Liver (tissue), 8 donors: ENCODE measurements at regions not wholly inside any gene's neighbourhood (a gene's known extent, or its start where the extent isn't known, plus 50 kb on each side); places are given as distances from the start of the nearest gene placed in this dataset.

Experiments used
- DNase-seq: peaks from one replicate; pipeline ENCODE4 v3.0.0-alpha.2; 2017; ENCODE audit warnings: low spot score
- H3K27ac ChIP-seq, 2 donors: one replicate each; pipeline ENCODE4 v1.7.0; 2013; ENCODE audit warnings: inconsistent platforms in 2 of 2, low read length in 2 of 2, control low read depth in 1 of 2, low read depth in 1 of 2, mild to moderate bottlenecking in 1 of 2
- H3K27me3 ChIP-seq, 4 donors: one replicate each; pipeline versions ENCODE4 v1.6.1 to v1.7.0; 2013; ENCODE audit warnings: low read length in 3 of 4, inconsistent platforms in 1 of 4, mild to moderate bottlenecking in 1 of 4, moderate library complexity in 1 of 4; ENCODE audit not compliant: control insufficient read depth in 4 of 4, insufficient read depth in 4 of 4
- H3K36me3 ChIP-seq, 4 donors: one replicate each; pipeline versions ENCODE4 v1.6.1 to v1.7.0; 2013; ENCODE audit warnings: low read length in 3 of 4, mild to moderate bottlenecking in 3 of 4, low read depth in 1 of 4, moderate library complexity in 1 of 4; ENCODE audit not compliant: control insufficient read depth in 4 of 4, insufficient read depth in 3 of 4
- H3K4me1 ChIP-seq, 4 donors: one replicate each; pipeline versions ENCODE4 v1.6.1 to v1.7.0; 2013; ENCODE audit warnings: low read length in 3 of 4, mild to moderate bottlenecking in 3 of 4, moderate library complexity in 1 of 4; ENCODE audit not compliant: control insufficient read depth in 4 of 4, insufficient read depth in 4 of 4
- H3K4me3 ChIP-seq, 3 donors: one replicate each; pipeline versions ENCODE4 v1.6.1 to v1.7.0; 2013; ENCODE audit warnings: low read length in 3 of 3, control low read depth in 1 of 3, low read depth in 1 of 3, mild to moderate bottlenecking in 1 of 3
- H3K9ac ChIP-seq, 2 donors: one replicate each; pipeline ENCODE4 v1.7.0; 2013; ENCODE audit warnings: low read length in 2 of 2, mild to moderate bottlenecking in 2 of 2, moderate library complexity in 2 of 2, control low read depth in 1 of 2, low read depth in 1 of 2
- H3K9me3 ChIP-seq, 4 donors: one replicate each; pipeline versions ENCODE4 v1.6.1 to v1.7.0; 2013; ENCODE audit warnings: low read length in 3 of 4; ENCODE audit not compliant: control insufficient read depth in 4 of 4
- EGR1 ChIP-seq, 2 donors: IDR thresholded peaks; 2 replicates each; pipeline ENCODE4 v1.6.1; 2016 to 2018; ENCODE audit warnings: antibody characterized with exemption in 2 of 2, low read depth in 2 of 2
- FOXA1 ChIP-seq: IDR thresholded peaks from 2 replicates; pipeline ENCODE4 v1.6.1; 2016; ENCODE audit warnings: antibody characterized with exemption
- FOXA2 ChIP-seq: IDR thresholded peaks from 2 replicates; pipeline ENCODE4 v1.6.1; 2016; ENCODE audit warnings: antibody characterized with exemption
- GABPA ChIP-seq, 2 donors: IDR thresholded peaks in 1 of 2; conservative IDR thresholded peaks in 1 of 2; 2 replicates each; pipeline ENCODE4 v1.6.1; 2016; ENCODE audit warnings: antibody characterized with exemption in 2 of 2, mild to moderate bottlenecking in 1 of 2, moderate library complexity in 1 of 2
- HNF4A ChIP-seq, 2 donors: conservative IDR thresholded peaks; 2 replicates each; pipeline ENCODE4 v1.6.1; 2016; ENCODE audit warnings: antibody characterized with exemption in 2 of 2, mild to moderate bottlenecking in 2 of 2
- HNF4G ChIP-seq: IDR thresholded peaks from 2 replicates; pipeline ENCODE4 v1.6.1; 2016; ENCODE audit warnings: antibody characterized with exemption
- JUND ChIP-seq, 2 donors: IDR thresholded peaks; 2 replicates each; pipeline ENCODE4 v1.6.1; 2016; ENCODE audit warnings: antibody characterized with exemption in 2 of 2
- NR2F2 ChIP-seq: IDR thresholded peaks from 2 replicates; pipeline ENCODE4 v1.6.1; 2016; ENCODE audit warnings: antibody characterized with exemption
- RAD21 ChIP-seq, 2 donors: IDR thresholded peaks; 2 replicates each; pipeline ENCODE4 v1.6.1; 2016; ENCODE audit warnings: antibody characterized with exemption in 2 of 2, mild to moderate bottlenecking in 2 of 2
- RXRA ChIP-seq, 2 donors: IDR thresholded peaks; 2 replicates each; pipeline ENCODE4 v1.6.1; 2017 to 2018; ENCODE audit warnings: antibody characterized with exemption in 2 of 2, mild to moderate bottlenecking in 1 of 2
- SP1 ChIP-seq: IDR thresholded peaks from 2 replicates; pipeline ENCODE4 v1.6.1; 2018; ENCODE audit warnings: antibody characterized with exemption, mild to moderate bottlenecking
- TAF1 ChIP-seq: conservative IDR thresholded peaks from 2 replicates; pipeline ENCODE4 v1.6.1; 2016; ENCODE audit warnings: antibody characterized with exemption, mild to moderate bottlenecking
- YY1 ChIP-seq: IDR thresholded peaks from 2 replicates; pipeline ENCODE4 v1.6.1; 2016; ENCODE audit warnings: antibody characterized with exemption, mild to moderate bottlenecking
- ZBTB33 ChIP-seq: IDR thresholded peaks from 2 replicates; pipeline ENCODE4 v1.6.1; 2016; ENCODE audit warnings: antibody characterized with exemption
- WGBS: extraction: QIAGEN DNeasy Blood & Tissue Kit; methylation state at CpG from one replicate; pipeline ENCODE4 v1.1.7; 2013; 5-methylcytosine and 5-hydroxymethylcytosine counted together
- TF ChIP-seq, protein P1 (sequence below): IDR thresholded peaks from 2 replicates; pipeline ENCODE4 v1.6.1; 2016; ENCODE audit warnings: antibody characterized with exemption, mild to moderate bottlenecking
- TF ChIP-seq, protein P2 (sequence below): IDR thresholded peaks from 2 replicates; pipeline ENCODE4 v1.6.1; 2016; ENCODE audit warnings: antibody characterized with exemption
- TF ChIP-seq, protein P3 (sequence below): fragments of 150-350 bp; IDR thresholded peaks from 2 replicates; pipeline ENCODE4 v1.5.1; 2017; ENCODE audit warnings: improper control_type of control experiment, low read depth, low read length; ENCODE audit not compliant: missing input control
- TF ChIP-seq, protein P4 (sequence below): IDR thresholded peaks from 2 replicates; pipeline ENCODE4 v1.6.1; 2016; ENCODE audit warnings: antibody characterized with exemption
- donor health status: healthy.
- donor health status: healthy.
- donor health status: healthy.
- donor health status: healthy.
- donor health status: healthy.

DNA sequence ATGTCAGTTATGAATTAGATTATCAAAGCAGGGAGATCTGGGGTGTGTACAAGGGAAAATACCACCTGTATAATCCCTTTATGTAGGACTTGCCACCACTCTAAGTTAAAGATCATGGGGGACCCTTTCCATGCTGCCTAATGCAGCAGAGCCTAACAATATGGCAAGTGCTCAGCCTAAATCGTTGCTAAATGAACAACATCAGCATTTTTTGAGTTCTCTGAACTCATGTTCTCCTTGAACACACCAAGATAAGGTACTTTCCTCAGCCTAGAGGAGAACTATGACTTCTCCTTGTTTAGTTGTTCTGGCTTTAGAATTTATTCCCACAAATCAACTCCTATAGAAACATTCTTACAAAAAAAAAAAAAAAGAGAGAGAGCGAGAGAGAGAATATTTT, 177.0 kb downstream of the DUSP10 start:
- H3K27ac ChIP-seq, result no peak overlapping the region
- TF ChIP-seq YY1, result no peak
- TF ChIP-seq ZBTB33, result no peak
- TF ChIP-seq RXRA (IDR thresholded peaks at IDR 0.05), result no peak
- TF ChIP-seq, protein P1, sequence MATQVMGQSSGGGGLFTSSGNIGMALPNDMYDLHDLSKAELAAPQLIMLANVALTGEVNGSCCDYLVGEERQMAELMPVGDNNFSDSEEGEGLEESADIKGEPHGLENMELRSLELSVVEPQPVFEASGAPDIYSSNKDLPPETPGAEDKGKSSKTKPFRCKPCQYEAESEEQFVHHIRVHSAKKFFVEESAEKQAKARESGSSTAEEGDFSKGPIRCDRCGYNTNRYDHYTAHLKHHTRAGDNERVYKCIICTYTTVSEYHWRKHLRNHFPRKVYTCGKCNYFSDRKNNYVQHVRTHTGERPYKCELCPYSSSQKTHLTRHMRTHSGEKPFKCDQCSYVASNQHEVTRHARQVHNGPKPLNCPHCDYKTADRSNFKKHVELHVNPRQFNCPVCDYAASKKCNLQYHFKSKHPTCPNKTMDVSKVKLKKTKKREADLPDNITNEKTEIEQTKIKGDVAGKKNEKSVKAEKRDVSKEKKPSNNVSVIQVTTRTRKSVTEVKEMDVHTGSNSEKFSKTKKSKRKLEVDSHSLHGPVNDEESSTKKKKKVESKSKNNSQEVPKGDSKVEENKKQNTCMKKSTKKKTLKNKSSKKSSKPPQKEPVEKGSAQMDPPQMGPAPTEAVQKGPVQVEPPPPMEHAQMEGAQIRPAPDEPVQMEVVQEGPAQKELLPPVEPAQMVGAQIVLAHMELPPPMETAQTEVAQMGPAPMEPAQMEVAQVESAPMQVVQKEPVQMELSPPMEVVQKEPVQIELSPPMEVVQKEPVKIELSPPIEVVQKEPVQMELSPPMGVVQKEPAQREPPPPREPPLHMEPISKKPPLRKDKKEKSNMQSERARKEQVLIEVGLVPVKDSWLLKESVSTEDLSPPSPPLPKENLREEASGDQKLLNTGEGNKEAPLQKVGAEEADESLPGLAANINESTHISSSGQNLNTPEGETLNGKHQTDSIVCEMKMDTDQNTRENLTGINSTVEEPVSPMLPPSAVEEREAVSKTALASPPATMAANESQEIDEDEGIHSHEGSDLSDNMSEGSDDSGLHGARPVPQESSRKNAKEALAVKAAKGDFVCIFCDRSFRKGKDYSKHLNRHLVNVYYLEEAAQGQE, result no peak
- TF ChIP-seq HNF4G, result no peak
- no peak for TF ChIP-seq FOXA1
- no peak for TF ChIP-seq SP1
- H3K4me1 ChIP-seq, result peaks cover 6 to 29% (median 14%) of the 10 kb centered on the region in 4 donors
- H3K36me3 ChIP-seq, result no peaks in the 10 kb centered on the region
- 60% methylated on average over 2 of the region's 2 CpGs for WGBS
- no peaks in the 10 kb centered on the region for H3K9me3 ChIP-seq
- no peak for DNase-seq
- no peak overlapping the region for H3K4me3 ChIP-seq
- H3K9ac ChIP-seq, result no peak overlapping the region
- H3K27me3 ChIP-seq, result no peaks in the 10 kb centered on the region

DNA sequence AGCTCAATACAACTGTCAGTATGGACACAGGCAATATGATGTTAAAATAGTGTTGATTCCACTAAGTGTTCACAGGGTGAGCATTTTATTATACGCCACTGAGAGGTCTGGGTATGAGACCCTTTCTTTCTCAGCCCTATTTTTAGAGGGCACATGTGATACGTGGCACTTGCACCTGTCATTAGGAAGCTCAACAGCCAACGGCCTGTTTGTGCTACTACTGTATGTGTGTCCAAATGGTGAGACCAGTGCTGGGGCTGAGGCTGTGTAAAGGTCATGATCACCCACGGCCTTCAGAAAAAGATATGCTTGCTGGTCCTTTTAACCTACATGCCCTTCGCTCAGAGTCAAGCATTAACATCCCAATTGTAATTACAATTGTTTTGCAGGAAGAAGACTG, 176.2 kb downstream of the DUSP10 start:
- no peak for TF ChIP-seq HNF4G
- no peak for TF ChIP-seq TAF1
- peak in 1 of 2 donors; percentile 17 for TF ChIP-seq RAD21 (IDR thresholded peaks at IDR 0.05)
- TF ChIP-seq, protein P2, sequence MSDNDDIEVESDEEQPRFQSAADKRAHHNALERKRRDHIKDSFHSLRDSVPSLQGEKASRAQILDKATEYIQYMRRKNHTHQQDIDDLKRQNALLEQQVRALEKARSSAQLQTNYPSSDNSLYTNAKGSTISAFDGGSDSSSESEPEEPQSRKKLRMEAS, result no peak
- TF ChIP-seq NR2F2, result no peak
- TF ChIP-seq YY1, result no peak
- TF ChIP-seq RXRA (IDR thresholded peaks at IDR 0.05), result peak in 1 of 2 donors; percentile 38
- no peak for TF ChIP-seq EGR1 (IDR thresholded peaks at IDR 0.05; ENCODE audit: low read depth in 2 of 2)
- no peak for TF ChIP-seq FOXA2
- no peak for TF ChIP-seq HNF4A (conservative IDR thresholded peaks at IDR 0.05)
- TF ChIP-seq, protein P3, sequence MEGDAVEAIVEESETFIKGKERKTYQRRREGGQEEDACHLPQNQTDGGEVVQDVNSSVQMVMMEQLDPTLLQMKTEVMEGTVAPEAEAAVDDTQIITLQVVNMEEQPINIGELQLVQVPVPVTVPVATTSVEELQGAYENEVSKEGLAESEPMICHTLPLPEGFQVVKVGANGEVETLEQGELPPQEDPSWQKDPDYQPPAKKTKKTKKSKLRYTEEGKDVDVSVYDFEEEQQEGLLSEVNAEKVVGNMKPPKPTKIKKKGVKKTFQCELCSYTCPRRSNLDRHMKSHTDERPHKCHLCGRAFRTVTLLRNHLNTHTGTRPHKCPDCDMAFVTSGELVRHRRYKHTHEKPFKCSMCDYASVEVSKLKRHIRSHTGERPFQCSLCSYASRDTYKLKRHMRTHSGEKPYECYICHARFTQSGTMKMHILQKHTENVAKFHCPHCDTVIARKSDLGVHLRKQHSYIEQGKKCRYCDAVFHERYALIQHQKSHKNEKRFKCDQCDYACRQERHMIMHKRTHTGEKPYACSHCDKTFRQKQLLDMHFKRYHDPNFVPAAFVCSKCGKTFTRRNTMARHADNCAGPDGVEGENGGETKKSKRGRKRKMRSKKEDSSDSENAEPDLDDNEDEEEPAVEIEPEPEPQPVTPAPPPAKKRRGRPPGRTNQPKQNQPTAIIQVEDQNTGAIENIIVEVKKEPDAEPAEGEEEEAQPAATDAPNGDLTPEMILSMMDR, result no peak
- TF ChIP-seq, protein P4, sequence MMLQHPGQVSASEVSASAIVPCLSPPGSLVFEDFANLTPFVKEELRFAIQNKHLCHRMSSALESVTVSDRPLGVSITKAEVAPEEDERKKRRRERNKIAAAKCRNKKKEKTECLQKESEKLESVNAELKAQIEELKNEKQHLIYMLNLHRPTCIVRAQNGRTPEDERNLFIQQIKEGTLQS, result no peak
- TF ChIP-seq SP1, result peak; percentile 37
- no peak for TF ChIP-seq GABPA (IDR thresholded peaks at IDR 0.05 in 1 of 2, conservative IDR thresholded peaks at IDR 0.05 in 1 of 2)
- TF ChIP-seq JUND (IDR thresholded peaks at IDR 0.05), result no peak
- H3K27ac ChIP-seq, result no peak overlapping the region
- no peak overlapping the region for H3K4me3 ChIP-seq
- no peak overlapping the region for H3K9ac ChIP-seq
- peaks cover 6 to 29% (median 14%) of the 10 kb centered on the region in 4 donors for H3K4me1 ChIP-seq
- no peaks in the 10 kb centered on the region for H3K9me3 ChIP-seq
- 56% methylated on average over 5 of the region's 5 CpGs for WGBS
- no peak for DNase-seq
- no peaks in the 10 kb centered on the region for H3K27me3 ChIP-seq
- H3K36me3 ChIP-seq, result no peaks in the 10 kb centered on the region
